ENCODE measurements at regions not wholly inside any gene's neighbourhood (a gene's known extent, or its start where the extent isn't known, plus 50 kb on each side); places are given as distances from the start of the nearest gene placed in this dataset.

DNA sequence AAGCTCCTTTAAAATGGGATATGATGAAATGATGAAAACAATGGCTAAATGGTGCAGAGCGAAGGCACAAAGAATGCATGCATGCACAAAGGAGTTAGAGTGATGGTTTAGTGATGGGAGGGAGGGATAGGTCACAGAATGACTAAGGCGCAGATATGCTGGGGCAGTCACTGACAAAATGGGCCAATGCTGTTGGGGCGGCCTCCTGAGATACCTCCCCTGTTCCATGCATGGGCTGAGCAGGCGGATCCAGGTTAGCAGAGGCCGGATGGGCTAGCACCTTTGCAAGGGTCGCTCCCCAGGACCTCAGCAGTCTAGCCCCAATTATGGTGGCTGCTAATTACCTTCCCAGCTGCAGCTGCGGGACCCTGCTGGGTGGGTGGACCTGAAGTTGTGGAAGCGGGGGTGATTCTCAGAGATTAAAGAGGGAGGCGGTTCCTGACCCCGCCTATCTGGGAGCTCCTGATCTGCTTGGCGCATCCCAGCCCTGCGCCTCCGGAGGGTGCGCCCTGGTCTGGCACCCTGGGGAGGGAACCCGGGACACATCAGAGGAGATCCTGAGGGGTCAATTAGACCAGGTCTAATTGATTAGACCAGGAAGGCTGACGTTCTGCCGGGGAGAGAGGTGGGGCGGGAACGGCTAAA lies 175.0 kb downstream of the CYP26A1 start:
- FAIRE-seq (no peak), DNase-seq (ENCODE audit: insufficient read length) (no peak)
- TF ChIP-seq POLR2A (IDR thresholded peaks at IDR 0.05; ENCODE audit: low read depth, low read length) (no peak), TAF1 (IDR thresholded peaks at IDR 0.05; ENCODE audit: borderline replicate concordance, low read depth, low read length) (no peak), POLR2AphosphoS5 (IDR thresholded peaks at IDR 0.05; ENCODE audit: low read depth, low read length) (no peak)

GRCh38 chr10:93250010-93250409 lies 176.3 kb downstream of the CYP26A1 start:
- no peak for DNase-seq (ENCODE audit: insufficient read length)
- TF ChIP-seq TAF1 (IDR thresholded peaks at IDR 0.05; ENCODE audit: borderline replicate concordance, low read depth, low read length) (no peak), POLR2AphosphoS5 (IDR thresholded peaks at IDR 0.05; ENCODE audit: low read depth, low read length) (no peak)
- FAIRE-seq, result no peak

DNA sequence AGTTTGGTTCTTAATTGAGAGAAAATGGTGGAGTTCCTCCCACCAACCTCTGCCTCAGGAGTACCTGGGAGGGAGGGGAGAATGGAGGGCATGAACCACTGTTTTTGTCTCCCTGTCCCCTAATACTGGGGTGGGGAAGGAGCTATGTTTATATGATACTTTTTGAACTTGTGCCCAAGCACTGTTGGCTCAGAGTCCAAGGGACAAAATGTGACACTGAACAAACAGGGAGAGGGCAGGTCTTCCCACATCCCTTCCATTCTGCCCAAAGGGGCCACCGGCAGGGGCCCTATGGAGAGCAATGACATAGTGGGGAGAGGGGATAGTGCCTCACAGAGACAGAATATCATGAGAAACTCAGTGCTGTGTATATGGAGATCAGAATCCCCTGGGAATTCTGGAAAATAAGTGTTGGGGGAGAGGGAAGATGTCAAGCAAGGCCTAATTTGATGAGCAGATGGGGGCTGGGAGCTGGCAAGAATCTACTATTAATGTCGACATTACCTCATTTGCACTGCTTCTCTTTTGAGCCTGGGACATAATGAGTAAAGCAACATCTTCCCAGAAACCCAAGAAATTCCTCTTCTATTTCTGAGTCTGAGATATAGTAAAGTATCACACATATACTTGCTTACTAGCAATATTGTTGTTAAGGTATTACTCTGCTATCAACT lies 180.6 kb downstream of the CYP26A1 start:
- FAIRE-seq, result no peak
- DNase-seq (ENCODE audit: insufficient read length), result no peak
- no peak for TF ChIP-seq TAF1 (IDR thresholded peaks at IDR 0.05; ENCODE audit: borderline replicate concordance, low read depth, low read length)
- no peak for TF ChIP-seq POLR2A (IDR thresholded peaks at IDR 0.05; ENCODE audit: low read depth, low read length)
- no peak for TF ChIP-seq POLR2AphosphoS5 (IDR thresholded peaks at IDR 0.05; ENCODE audit: low read depth, low read length)

DNA sequence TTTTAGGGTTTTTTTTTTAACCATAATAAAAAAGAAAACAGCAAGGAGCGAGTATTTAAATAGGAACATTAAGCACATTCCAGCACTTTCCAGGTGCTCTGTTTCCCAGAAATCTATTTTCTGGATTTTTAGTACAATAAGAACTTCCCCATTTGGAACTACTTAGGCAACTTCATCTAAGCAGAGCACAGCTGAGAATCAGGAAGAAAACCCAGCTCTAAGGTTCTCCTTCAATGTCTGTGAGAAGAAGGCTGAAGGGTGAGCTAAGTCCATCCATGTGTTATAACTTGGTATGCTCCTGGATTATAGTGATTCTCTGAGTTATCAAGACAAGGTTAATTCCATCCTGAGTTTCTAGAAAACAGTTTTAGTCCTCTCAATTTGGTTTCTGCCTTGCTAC lies 181.9 kb downstream of the CYP26A1 start:
- TF ChIP-seq POLR2A (IDR thresholded peaks at IDR 0.05; ENCODE audit: low read depth, low read length) (no peak), POLR2AphosphoS5 (IDR thresholded peaks at IDR 0.05; ENCODE audit: low read depth, low read length) (no peak), TAF1 (IDR thresholded peaks at IDR 0.05; ENCODE audit: borderline replicate concordance, low read depth, low read length) (no peak)
- no peak for FAIRE-seq
- no peak for DNase-seq (ENCODE audit: insufficient read length)
